HG02938 (cell line): ENCODE measurements at regions not wholly inside any gene's neighbourhood (a gene's known extent, or its start where the extent isn't known, plus 50 kb on each side); places are given as distances from the start of the nearest gene placed in this dataset.
A peak's percentile ranks its signal among the peaks of the same experiment; 100 is the strongest.
"Not testable (repeated sequence)": the region's sequence is repeated elsewhere in the genome, so short reads cannot be mapped to it uniquely, and the experiment has no call there.

Experiments used
- ATAC-seq: cut with Tn5 transposase; IDR thresholded peaks from one replicate; pipeline ENCODE4 v1.9.1; 2021; ENCODE audit warnings: mild to moderate bottlenecking, moderate library complexity; ENCODE audit not compliant: unreplicated experiment

GRCh38 chr1:149695066-149695465 is 87.4 kb upstream of the FCGR1A start:
- ATAC-seq: not testable (repeated sequence)

GRCh38 chr1:149700220-149700619 is 82.3 kb upstream of the FCGR1A start:
- not testable (repeated sequence) for ATAC-seq

- not testable (repeated sequence) for ATAC-seq
These were observed 81.6 kb upstream of the FCGR1A start for GRCh38 chr1:149700677-149701567.

GRCh38 chr1:149708192-149708853 is 74.2 kb upstream of the FCGR1A start:
- peak; percentile 96 for ATAC-seq

- ATAC-seq: not testable (repeated sequence)
These were observed 70.8 kb upstream of the FCGR1A start for GRCh38 chr1:149711651-149712050.

GRCh38 chr1:149712154-149712927 is 70.2 kb upstream of the FCGR1A start:
- not testable (repeated sequence) for ATAC-seq

DNA sequence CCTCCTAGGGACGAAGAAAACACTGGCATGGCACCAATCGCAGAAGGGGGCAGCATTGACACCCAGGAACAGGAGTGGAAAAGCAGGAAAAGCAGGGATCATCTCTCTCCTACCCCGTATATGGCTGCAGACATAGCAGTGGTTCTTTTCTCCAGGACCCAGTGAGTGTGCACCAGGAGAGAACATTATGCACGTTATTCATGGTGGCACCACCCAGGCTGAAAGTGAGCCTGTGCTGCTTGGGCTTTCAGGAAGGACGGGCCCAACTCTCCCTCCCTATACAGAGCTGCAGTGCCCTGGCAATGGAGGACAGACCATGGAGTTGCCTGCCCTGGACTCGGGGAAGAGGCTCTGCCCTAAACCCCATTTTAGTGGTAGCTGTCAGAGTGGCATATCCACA is 69.0 kb upstream of the FCGR1A start:
- ATAC-seq: not testable (repeated sequence)

GRCh38 chr1:149713952-149714351 is 68.5 kb upstream of the FCGR1A start:
- ATAC-seq: not testable (repeated sequence)

GRCh38 chr1:149724618-149725302 is 57.7 kb upstream of the FCGR1A start:
- ATAC-seq: not testable (repeated sequence)

- not testable (repeated sequence) for ATAC-seq
These were observed 55.8 kb upstream of the FCGR1A start for GRCh38 chr1:149726688-149727087.

DNA sequence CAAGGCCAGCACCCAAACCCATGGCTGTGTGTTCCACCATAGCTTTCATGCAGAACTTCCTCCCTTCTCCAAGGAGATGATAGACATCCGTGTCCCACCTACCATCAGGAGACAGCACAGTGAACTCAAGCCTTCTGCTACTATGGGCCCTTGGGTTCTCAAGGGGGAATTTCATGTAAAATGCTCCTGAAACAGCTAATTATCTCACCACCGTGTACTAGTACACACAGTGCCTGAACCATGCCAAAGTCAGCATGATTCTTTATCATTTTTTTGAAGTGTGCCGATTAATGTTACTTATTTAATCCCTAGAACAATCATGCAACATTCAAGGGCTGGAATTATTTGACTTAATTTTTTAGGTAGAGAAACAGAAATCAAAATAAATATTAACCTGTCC is 53.9 kb upstream of the FCGR1A start:
- not testable (repeated sequence) for ATAC-seq
